Right lobe of liver (tissue), 6 donors: ENCODE measurements at regions not wholly inside any gene's neighbourhood (a gene's known extent, or its start where the extent isn't known, plus 50 kb on each side); places are given as distances from the start of the nearest gene placed in this dataset.

Experiments used
- ATAC-seq, 4 donors: fragments of 200-7000 bp; cut with Tn5 transposase; one replicate each; pipeline ENCODE4 v1.9.1; 2020; ENCODE audit warnings: mild to moderate bottlenecking in 4 of 4, moderate library complexity in 4 of 4
- DNase-seq, 3 donors: peaks; one replicate each; pipeline ENCODE4 v3.0.0-alpha.2; 2020
- H3K27ac ChIP-seq, 3 donors: fragments of 200-600 bp; one replicate each; pipeline ENCODE4 v1.8.0; 2022
- H3K27me3 ChIP-seq, 2 donors: fragments of 200-600 bp; one replicate each; pipeline ENCODE4 v1.8.0; 2022
- H3K36me3 ChIP-seq, 4 donors: fragments of 200-600 bp; sonication (generic) in 1 of 4; one replicate each; pipeline versions ENCODE4 v1.5.1 to v1.8.0; 2017 to 2022; ENCODE audit warnings: control low read depth in 1 of 4
- H3K4me1 ChIP-seq, 4 donors: fragments of 200-600 bp; sonication (generic) in 1 of 4; one replicate each; pipeline versions ENCODE4 v1.5.1 to v1.8.0; 2017 to 2022; ENCODE audit warnings: control low read depth in 1 of 4
- H3K4me3 ChIP-seq, 3 donors: fragments of 200-600 bp; one replicate each; pipeline ENCODE4 v1.8.0; 2022
- H3K9me3 ChIP-seq, 4 donors: fragments of 200-600 bp; sonication (generic) in 1 of 4; one replicate each; pipeline versions ENCODE4 v1.5.1 to v1.8.0; 2017 to 2022; ENCODE audit warnings: control low read depth in 1 of 4
- CTCF ChIP-seq, 4 donors: fragments of 200-600 bp in 3 of 4; fragments of 450-650 bp in 1 of 4; IDR thresholded peaks; one replicate each; pipeline versions ENCODE4 v1.5.1 to v1.8.0; 2016 to 2022; ENCODE audit warnings: antibody characterized with exemption in 4 of 4, mild to moderate bottlenecking in 2 of 4
- POLR2A ChIP-seq: fragments of 450-650 bp; IDR thresholded peaks from one replicate; pipeline ENCODE4 v1.6.1; 2017; ENCODE audit warnings: antibody characterized with exemption, mild to moderate bottlenecking
- WGBS: methylation state at CpG from one replicate; pipeline ENCODE4 v1.1.6; 2018; ENCODE audit warnings: low coverage, low lambda C conversion rate; ENCODE audit not compliant: insufficient coverage; ENCODE audit errors: missing lambda C conversion rate; 5-methylcytosine and 5-hydroxymethylcytosine counted together
- intact Hi-C, 2 donors: fragments of 100-400 bp; cut with DNase I; formaldehyde crosslinking; loops; one replicate each; pipeline versions ENCODE4 v1.11.2 to v1.14.1; 2022
- donor health status: DM: no; HTN: yes; CAD: no.
- donor health status: DM: no; HTN: no; CAD: no.
- donor health status: DM: no; HTN: no; CAD: no.
- donor health status: DM: no; HTN: yes; CAD: no.
- donor health status: DM: no; HTN: yes; CAD: no.

- Histone ChIP-seq H3K4me1 (peaks cover 0 to 3% (median 0%) of the 10 kb centered on the region in 4 donors), H3K27me3 (no peaks in the 10 kb centered on the region), H3K27ac (no peak overlapping the region), H3K4me3 (no peak overlapping the region), H3K36me3 (no peaks in the 10 kb centered on the region), H3K9me3 (no peaks in the 10 kb centered on the region)
- peak in 1 of 4 donors; percentile 32 for ATAC-seq
- intact Hi-C loops: no loop called here
- no peak for DNase-seq
- 100% methylated on average over 1 of the region's 2 CpGs for WGBS
- TF ChIP-seq CTCF (IDR thresholded peaks at IDR 0.05) (no peak), POLR2A (no peak)
Measured at GRCh38 chr10:63763744-63764143, 242.5 kb downstream of the REEP3 start.

- Histone ChIP-seq H3K27me3 (no peaks in the 10 kb centered on the region), H3K4me1 (peaks cover 0 to 14% (median 0%) of the 10 kb centered on the region in 4 donors), H3K9me3 (no peaks in the 10 kb centered on the region), H3K36me3 (no peaks in the 10 kb centered on the region), H3K4me3 (no peak overlapping the region), H3K27ac (no peak overlapping the region)
- 100% methylated on average over 1 of the region's 1 CpG for WGBS
- DNase-seq (no peak), ATAC-seq (no peak)
- intact Hi-C loops: no loop called here
- TF ChIP-seq POLR2A (no peak), CTCF (IDR thresholded peaks at IDR 0.05) (no peak)
Measured at GRCh38 chr10:63765126-63765525, 243.9 kb downstream of the REEP3 start.

GRCh38 chr10:63766745-63767137 is 245.5 kb downstream of the REEP3 start:
- ATAC-seq (peak in 1 of 4 donors; percentile 34), DNase-seq (no peak)
- intact Hi-C loops: no loop called here
- WGBS: 50% methylated on average over 2 of the region's 2 CpGs
- no peak overlapping the region for H3K4me3 ChIP-seq
- no peak for TF ChIP-seq CTCF (IDR thresholded peaks at IDR 0.05)
- no peak for TF ChIP-seq POLR2A
- H3K27ac ChIP-seq: no peak overlapping the region
- no peaks in the 10 kb centered on the region for H3K27me3 ChIP-seq
- H3K9me3 ChIP-seq: no peaks in the 10 kb centered on the region
- peaks cover 0 to 14% (median 0%) of the 10 kb centered on the region in 4 donors for H3K4me1 ChIP-seq
- no peaks in the 10 kb centered on the region for H3K36me3 ChIP-seq

DNA sequence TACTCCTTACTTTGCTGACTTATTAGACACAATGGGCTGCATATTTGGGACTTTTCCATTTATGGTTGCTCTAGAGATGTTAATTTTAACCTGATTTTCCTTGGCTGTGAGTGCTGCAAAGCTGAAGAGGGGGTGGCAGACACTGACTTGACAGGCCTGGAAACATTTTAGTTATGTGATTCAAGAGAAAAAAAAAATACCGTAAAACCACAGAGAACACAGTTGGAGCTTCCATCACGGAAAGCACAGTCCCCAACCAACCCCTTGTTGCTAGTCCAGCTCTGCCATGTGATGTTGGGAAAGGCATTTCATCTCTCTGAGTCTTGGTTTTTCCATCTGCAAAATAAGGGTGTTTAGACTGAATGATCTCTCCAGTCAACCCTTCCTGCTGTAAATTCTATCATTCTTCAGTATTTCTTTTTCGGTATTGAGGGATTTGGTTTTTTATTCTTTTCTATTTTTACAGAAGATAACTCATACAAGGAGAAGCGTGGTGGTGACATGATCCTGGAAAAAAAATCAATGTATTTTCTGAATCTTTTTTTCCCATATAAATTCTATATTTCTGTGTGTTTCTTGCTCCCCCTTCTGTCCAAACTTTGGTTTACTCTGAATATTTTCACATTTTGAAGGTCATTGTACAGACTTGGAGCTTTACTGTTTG is 246.1 kb downstream of the REEP3 start:
- Histone ChIP-seq H3K36me3 (no peaks in the 10 kb centered on the region), H3K4me3 (no peak overlapping the region), H3K4me1 (peaks cover 0 to 14% (median 0%) of the 10 kb centered on the region in 4 donors), H3K9me3 (no peaks in the 10 kb centered on the region), H3K27ac (no peak overlapping the region), H3K27me3 (no peaks in the 10 kb centered on the region)
- 38% methylated on average over 4 of the region's 4 CpGs for WGBS
- intact Hi-C loops: no loop called here
- TF ChIP-seq POLR2A (no peak), CTCF (IDR thresholded peaks at IDR 0.05) (peak; percentile 40 to 49 (median 44))
- DNase-seq (no peak), ATAC-seq (peak in 3 of 4 donors; percentile 49 to 75 (median 69))
